RWPE2 (cell line): ENCODE measurements at regions not wholly inside any gene's neighbourhood (a gene's known extent, or its start where the extent isn't known, plus 50 kb on each side); places are given as distances from the start of the nearest gene placed in this dataset.
"Not testable (repeated sequence)": the region's sequence is repeated elsewhere in the genome, so short reads cannot be mapped to it uniquely, and the experiment has no call there.

Experiments used
- ATAC-seq: fragments of 200-7000 bp; cut with Tn5 transposase; 3 replicates; pipeline ENCODE4 v1.9.1; 2021; ENCODE audit warnings: low read depth
- DNase-seq: peaks from one replicate; pipeline ENCODE4 v3.0.0-alpha.2; 2020; ENCODE audit warnings: low spot score
- H3K27ac ChIP-seq: fragments of 450-650 bp; 2 replicates; pipeline ENCODE4 v1.5.1; 2017; ENCODE audit warnings: mild to moderate bottlenecking; ENCODE audit not compliant: poor library complexity, severe bottlenecking
- H3K27me3 ChIP-seq: fragments of 250-450 bp; sonication (Bioruptor Pico); 2 replicates; pipeline ENCODE4 v1.5.1; 2021; ENCODE audit warnings: mild to moderate bottlenecking, moderate library complexity; ENCODE audit not compliant: insufficient read depth, poor library complexity, severe bottlenecking
- H3K36me3 ChIP-seq: fragments of 250-450 bp; sonication (Bioruptor Pico); 2 replicates; pipeline ENCODE4 v1.5.1; 2020; ENCODE audit warnings: low read depth, mild to moderate bottlenecking, moderate library complexity
- H3K4me1 ChIP-seq: fragments of 250-450 bp; sonication (Bioruptor Pico); 2 replicates; pipeline ENCODE4 v1.5.1; 2021; ENCODE audit warnings: mild to moderate bottlenecking, moderate library complexity; ENCODE audit not compliant: insufficient read depth, poor library complexity, severe bottlenecking
- H3K4me3 ChIP-seq: fragments of 250-450 bp; sonication (Bioruptor Pico); 2 replicates; pipeline ENCODE4 v1.5.1; 2021; ENCODE audit warnings: mild to moderate bottlenecking, moderate library complexity; ENCODE audit not compliant: severe bottlenecking
- H3K9me3 ChIP-seq: fragments of 250-450 bp; sonication (Bioruptor Pico); 2 replicates; pipeline ENCODE4 v1.5.1; 2021; ENCODE audit warnings: mild to moderate bottlenecking, moderate library complexity; ENCODE audit not compliant: severe bottlenecking
- CTCF ChIP-seq: fragments of 450-650 bp; IDR thresholded peaks from one replicate; pipeline ENCODE4 v1.5.1; 2017; ENCODE audit warnings: mild to moderate bottlenecking, moderate library complexity; ENCODE audit not compliant: poor library complexity, severe bottlenecking

DNA sequence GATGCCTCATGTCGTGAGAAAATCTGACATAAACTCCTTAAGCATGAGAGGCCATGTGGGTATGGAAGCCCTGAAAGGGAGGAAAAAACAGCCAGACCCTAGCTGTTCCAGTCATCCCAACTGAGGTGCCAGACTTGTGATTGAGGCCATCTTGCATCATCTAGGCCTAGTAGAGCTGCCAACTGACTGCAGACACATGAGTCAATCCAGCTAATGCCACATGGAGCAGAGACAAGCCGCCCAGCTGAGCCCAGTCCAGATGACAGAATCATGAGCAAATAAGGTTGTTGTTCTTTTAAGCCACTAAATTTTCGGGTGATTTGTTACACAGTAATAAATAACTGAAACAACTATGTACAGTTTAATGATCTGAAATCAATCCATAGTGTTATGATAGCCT is 680.9 kb downstream of the MAFB start:
- Histone ChIP-seq H3K9me3 (peaks cover 12% of the 10 kb centered on the region), H3K4me3 (no peak overlapping the region), H3K4me1 (peaks cover 12% of the 10 kb centered on the region), H3K27me3 (no peaks in the 10 kb centered on the region), H3K27ac (no peak overlapping the region), H3K36me3 (no peaks in the 10 kb centered on the region)
- ATAC-seq (0 out of 3 replicates have a peak, but pooled peaks have one; percentile 11), DNase-seq (no peak)
- TF ChIP-seq CTCF: no peak

- TF ChIP-seq CTCF: no peak
- no peak for ATAC-seq
These were observed 682.7 kb downstream of the MAFB start for GRCh38 chr20:40006168-40006860.

DNA sequence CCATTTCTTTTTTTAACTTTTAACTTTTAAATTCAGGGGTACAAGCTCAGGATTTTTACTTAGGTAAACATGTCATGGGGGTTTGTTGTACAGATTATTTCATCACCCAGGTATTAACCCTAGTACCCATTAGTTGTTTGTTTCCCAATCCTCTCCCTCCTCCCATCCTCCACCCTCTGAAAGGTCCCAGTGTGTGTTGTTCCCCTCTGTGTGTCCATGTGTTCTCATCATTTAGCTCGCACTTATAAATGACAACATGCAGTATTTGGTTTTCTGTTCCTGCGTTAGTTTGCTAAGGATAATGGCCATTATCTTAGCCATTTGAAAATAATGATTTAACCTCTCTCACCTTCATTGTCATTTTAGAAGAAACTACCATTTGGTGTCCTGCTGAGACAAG is 684.9 kb downstream of the MAFB start:
- H3K27ac ChIP-seq, H3K4me3 ChIP-seq, H3K4me1 ChIP-seq, H3K27me3 ChIP-seq, H3K36me3 ChIP-seq, DNase-seq, H3K9me3 ChIP-seq, ATAC-seq: not testable (repeated sequence)

More at GRCh38 chr20:40006168-40006860, 682.7 kb downstream of the MAFB start:
- Histone ChIP-seq H3K27me3 (no peaks in the 10 kb centered on the region), H3K27ac (no peak overlapping the region), H3K9me3 (peaks cover 12% of the 10 kb centered on the region), H3K4me3 (no peak overlapping the region), H3K4me1 (peaks cover 12% of the 10 kb centered on the region), H3K36me3 (no peaks in the 10 kb centered on the region)
- no peak for DNase-seq

GRCh38 chr20:39993742-39994141 is 695.3 kb downstream of the MAFB start:
- H3K27me3 ChIP-seq: peaks cover 3% of the 10 kb centered on the region
- ATAC-seq: no peak
- no peak for TF ChIP-seq CTCF

GRCh38 chr20:39990692-39991091 is 698.3 kb downstream of the MAFB start:
- Histone ChIP-seq H3K9me3 (peaks cover 4% of the 10 kb centered on the region), H3K36me3 (no peaks in the 10 kb centered on the region), H3K27me3 (peaks cover 3% of the 10 kb centered on the region), H3K27ac (no peak overlapping the region), H3K4me1 (no peaks in the 10 kb centered on the region), H3K4me3 (no peak overlapping the region)
- no peak for TF ChIP-seq CTCF
- ATAC-seq (no peak), DNase-seq (no peak)

More at GRCh38 chr20:39993742-39994141, 695.3 kb downstream of the MAFB start:
- Histone ChIP-seq H3K27ac (no peak overlapping the region), H3K9me3 (peaks cover 6% of the 10 kb centered on the region), H3K36me3 (no peaks in the 10 kb centered on the region), H3K4me3 (no peak overlapping the region), H3K4me1 (no peaks in the 10 kb centered on the region)
- DNase-seq: no peak
